Uterus (tissue), 3 donors: ENCODE measurements at regions not wholly inside any gene's neighbourhood (a gene's known extent, or its start where the extent isn't known, plus 50 kb on each side); places are given as distances from the start of the nearest gene placed in this dataset.
"Not testable (repeated sequence)": the region's sequence is repeated elsewhere in the genome, so short reads cannot be mapped to it uniquely, and the experiment has no call there.

Source experiments
- DNase-seq, 2 donors: peaks; one replicate each; pipeline ENCODE4 v3.0.0-alpha.2; 2019 to 2020
- H3K27ac ChIP-seq, 2 donors: fragments of 200-600 bp; sonication (generic); 1 replicate in 1 of 2; 2 replicates in 1 of 2; pipeline ENCODE4 v1.5.1; 2016 to 2018
- H3K27me3 ChIP-seq, 2 donors: fragments of 200-600 bp; sonication (generic); one replicate each; pipeline ENCODE4 v1.5.1; 2018 to 2019; ENCODE audit warnings: control low read depth in 1 of 2
- H3K36me3 ChIP-seq, 2 donors: fragments of 200-600 bp; sonication (generic); one replicate each; pipeline ENCODE4 v1.5.1; 2019; ENCODE audit warnings: control low read depth in 1 of 2
- H3K4me1 ChIP-seq, 2 donors: fragments of 200-600 bp; sonication (generic); one replicate each; pipeline ENCODE4 v1.5.1; 2018 to 2019; ENCODE audit warnings: control low read depth in 1 of 2
- H3K4me3 ChIP-seq, 2 donors: fragments of 200-600 bp; sonication (generic); 1 replicate in 1 of 2; 2 replicates in 1 of 2; pipeline ENCODE4 v1.5.1; 2018 to 2019; ENCODE audit warnings: mild to moderate bottlenecking in 1 of 2
- H3K9me3 ChIP-seq, 2 donors: fragments of 200-600 bp; sonication (generic); one replicate each; pipeline ENCODE4 v1.5.1; 2019; ENCODE audit warnings: control low read depth in 1 of 2
- POLR2A ChIP-seq, 2 donors: fragments of 450-650 bp; IDR thresholded peaks; one replicate each; pipeline ENCODE4 v1.6.1; 2016; ENCODE audit warnings: antibody characterized with exemption in 2 of 2, mild to moderate bottlenecking in 1 of 2, moderate library complexity in 1 of 2
- intact Hi-C: fragments of 100-400 bp; cut with DNase I; formaldehyde crosslinking; loops from one replicate; pipeline ENCODE4 v1.15.1; 2023; ENCODE audit warnings: low total_unique reads
- TF ChIP-seq, protein P1 (sequence below), 4 experiments: fragments of 200-600 bp in 2 of 4; fragments of 450-650 bp in 2 of 4; sonication (generic) in 2 of 4; IDR thresholded peaks; one replicate each; pipeline ENCODE4 v1.5.1; 2016 to 2019; ENCODE audit warnings: antibody characterized with exemption in 4 of 4, mild to moderate bottlenecking in 2 of 4, moderate library complexity in 1 of 4
- donor health status: DM: yes; HTN: yes; CAD: no.

DNA sequence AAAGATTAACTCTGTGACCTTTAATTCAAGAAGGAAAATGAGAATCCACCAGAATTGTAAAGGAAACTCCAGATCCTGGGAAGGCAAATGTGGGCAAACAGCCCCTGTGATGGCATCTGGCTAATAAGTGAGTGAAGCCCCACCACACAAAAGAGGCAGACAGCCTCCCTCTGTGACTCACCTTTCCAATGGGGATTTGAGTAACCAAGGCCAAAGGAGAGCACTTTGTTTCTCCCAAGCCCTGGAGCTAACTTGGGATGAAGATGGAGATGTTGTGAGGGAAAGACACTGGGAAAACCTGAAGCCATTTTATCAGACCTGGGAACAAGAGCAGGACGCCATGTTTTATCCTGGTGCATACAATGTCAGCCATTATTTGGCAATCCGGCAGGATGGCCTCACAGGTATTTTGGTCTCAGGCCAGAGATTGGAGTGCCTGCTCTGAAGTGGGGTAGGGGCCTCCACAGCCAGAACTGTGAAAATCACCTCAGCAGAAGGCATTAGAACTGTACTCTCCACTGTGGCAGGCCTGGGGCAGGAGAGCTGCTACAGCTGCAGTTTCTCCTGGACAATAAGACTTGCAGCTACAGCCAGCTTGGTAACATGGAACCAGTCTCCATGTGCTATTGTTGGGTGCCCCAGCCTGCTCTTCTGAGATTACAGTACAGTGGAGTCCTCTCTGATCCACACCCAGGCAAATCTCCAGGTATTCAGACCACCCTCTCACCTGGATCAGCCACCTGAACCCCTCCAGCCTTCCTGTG is 96.6 kb upstream of the PCED1B start:
- intact Hi-C loops, result no loop called here

DNA sequence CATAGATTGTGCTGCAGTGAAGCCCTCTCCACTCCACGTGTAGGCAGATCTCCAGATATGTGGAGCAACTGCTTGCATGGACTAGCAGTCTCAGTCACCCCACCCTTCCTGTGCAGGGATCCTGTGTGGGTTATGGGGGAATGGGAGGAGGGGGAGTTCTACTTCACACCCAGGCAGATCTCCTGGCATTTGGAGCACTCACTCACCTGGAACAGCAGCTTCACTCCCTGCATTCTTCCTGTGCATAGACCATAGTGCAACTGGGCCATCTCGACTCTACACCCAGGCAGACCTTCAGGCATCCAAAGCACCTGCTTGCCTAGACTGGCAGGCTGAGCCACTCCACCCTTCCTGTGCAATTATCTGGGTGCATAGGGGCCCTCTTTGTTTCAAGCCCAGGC is 96.0 kb upstream of the PCED1B start:
- Histone ChIP-seq H3K27ac (no peak overlapping the region), H3K36me3 (no peaks in the 10 kb centered on the region), H3K9me3 (no peaks in the 10 kb centered on the region), H3K4me1 (no peaks in the 10 kb centered on the region), H3K27me3 (no peaks in the 10 kb centered on the region), H3K4me3 (no peak overlapping the region)
- intact Hi-C loops, result no loop called here
- DNase-seq, result no peak
- TF ChIP-seq, protein P1, sequence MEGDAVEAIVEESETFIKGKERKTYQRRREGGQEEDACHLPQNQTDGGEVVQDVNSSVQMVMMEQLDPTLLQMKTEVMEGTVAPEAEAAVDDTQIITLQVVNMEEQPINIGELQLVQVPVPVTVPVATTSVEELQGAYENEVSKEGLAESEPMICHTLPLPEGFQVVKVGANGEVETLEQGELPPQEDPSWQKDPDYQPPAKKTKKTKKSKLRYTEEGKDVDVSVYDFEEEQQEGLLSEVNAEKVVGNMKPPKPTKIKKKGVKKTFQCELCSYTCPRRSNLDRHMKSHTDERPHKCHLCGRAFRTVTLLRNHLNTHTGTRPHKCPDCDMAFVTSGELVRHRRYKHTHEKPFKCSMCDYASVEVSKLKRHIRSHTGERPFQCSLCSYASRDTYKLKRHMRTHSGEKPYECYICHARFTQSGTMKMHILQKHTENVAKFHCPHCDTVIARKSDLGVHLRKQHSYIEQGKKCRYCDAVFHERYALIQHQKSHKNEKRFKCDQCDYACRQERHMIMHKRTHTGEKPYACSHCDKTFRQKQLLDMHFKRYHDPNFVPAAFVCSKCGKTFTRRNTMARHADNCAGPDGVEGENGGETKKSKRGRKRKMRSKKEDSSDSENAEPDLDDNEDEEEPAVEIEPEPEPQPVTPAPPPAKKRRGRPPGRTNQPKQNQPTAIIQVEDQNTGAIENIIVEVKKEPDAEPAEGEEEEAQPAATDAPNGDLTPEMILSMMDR (IDR thresholded peaks at IDR 0.05), result no peak
- no peak for TF ChIP-seq POLR2A (IDR thresholded peaks at IDR 0.05)

More for the DNA sequence above, 96.6 kb upstream of the PCED1B start:
- DNase-seq, result no peak
- no peaks in the 10 kb centered on the region for H3K36me3 ChIP-seq
- H3K4me1 ChIP-seq, result no peaks in the 10 kb centered on the region
- H3K27me3 ChIP-seq, result no peaks in the 10 kb centered on the region
- TF ChIP-seq POLR2A (IDR thresholded peaks at IDR 0.05), result no peak
- TF ChIP-seq, protein P1 (IDR thresholded peaks at IDR 0.05), result no peak
- no peak overlapping the region for H3K4me3 ChIP-seq
- H3K27ac ChIP-seq, result no peak overlapping the region
- H3K9me3 ChIP-seq, result no peaks in the 10 kb centered on the region

DNA sequence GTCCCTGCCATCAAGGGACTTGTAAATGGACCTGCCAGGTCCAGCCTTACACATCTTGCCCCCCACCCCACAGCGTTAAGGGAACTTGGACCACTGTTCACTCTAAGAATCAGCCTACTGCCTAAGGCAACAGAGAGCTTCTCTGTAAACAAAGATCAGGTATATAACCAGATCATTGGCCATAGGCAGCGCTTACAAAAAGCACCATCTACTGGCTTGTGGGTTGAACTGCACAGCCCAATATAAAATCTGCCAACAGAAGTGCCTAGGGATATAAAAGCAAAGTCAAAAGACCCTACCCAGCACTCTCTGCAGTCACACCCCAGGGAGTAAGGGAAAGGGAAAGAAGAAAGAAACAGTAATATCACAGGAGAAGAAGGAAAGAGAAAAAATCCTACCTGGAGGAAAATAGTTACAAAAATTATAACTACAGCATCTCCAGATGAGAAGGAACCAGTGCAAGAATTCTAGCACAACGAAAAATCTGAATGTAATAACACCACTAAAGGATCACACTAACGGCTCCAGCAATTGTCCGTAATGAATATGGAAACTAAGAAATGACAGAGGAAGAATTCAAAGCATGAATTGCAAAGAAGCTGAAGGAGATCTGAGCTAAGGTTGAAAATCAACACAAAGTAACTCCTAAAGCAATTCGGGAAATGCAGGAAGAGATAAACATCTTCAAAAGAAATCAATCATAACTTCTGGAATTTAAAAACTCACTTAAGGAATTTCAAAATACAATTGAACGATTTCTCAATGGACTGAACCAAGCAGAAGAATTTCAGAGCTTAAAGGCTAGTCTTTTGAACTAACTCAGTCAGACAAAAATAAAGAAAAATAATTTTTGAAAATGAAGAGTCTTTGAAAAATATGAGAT is 95.2 kb upstream of the PCED1B start:
- no peaks in the 10 kb centered on the region for H3K36me3 ChIP-seq
- no peak overlapping the region for H3K4me3 ChIP-seq
- intact Hi-C loops, result no loop called here
- DNase-seq, result no peak
- H3K9me3 ChIP-seq, result no peaks in the 10 kb centered on the region
- TF ChIP-seq, protein P1 (IDR thresholded peaks at IDR 0.05), result peak; percentile 51 to 74 (median 58)
- no peak for TF ChIP-seq POLR2A (IDR thresholded peaks at IDR 0.05)
- no peak overlapping the region for H3K27ac ChIP-seq
- H3K27me3 ChIP-seq, result no peaks in the 10 kb centered on the region
- H3K4me1 ChIP-seq, result no peaks in the 10 kb centered on the region

DNA sequence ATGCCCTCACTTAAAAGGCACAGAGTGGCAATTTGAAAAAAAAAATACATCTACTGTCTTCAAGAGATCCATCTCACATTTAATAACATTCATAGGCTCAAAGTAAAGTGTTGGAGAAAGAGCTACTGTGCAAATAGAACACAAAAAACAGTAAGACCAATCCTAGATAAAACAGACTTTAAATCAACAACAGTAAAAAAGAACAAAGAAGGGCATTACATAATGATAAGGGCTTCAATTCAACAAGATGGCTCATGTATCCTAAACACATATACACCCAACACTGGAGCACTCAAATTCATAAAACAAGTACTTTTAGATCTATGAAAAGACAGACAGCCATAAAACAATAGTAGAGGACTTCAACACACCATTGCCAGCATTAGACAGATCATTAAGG is 93.6 kb upstream of the PCED1B start:
- TF ChIP-seq, protein P1 (IDR thresholded peaks at IDR 0.05), result no peak
- no peak overlapping the region for H3K27ac ChIP-seq
- H3K4me1 ChIP-seq, result no peaks in the 10 kb centered on the region
- H3K36me3 ChIP-seq, result no peaks in the 10 kb centered on the region
- H3K27me3 ChIP-seq, result no peaks in the 10 kb centered on the region
- intact Hi-C loops, result no loop called here
- H3K9me3 ChIP-seq, result no peaks in the 10 kb centered on the region
- H3K4me3 ChIP-seq, result no peak overlapping the region
- no peak for DNase-seq

DNA sequence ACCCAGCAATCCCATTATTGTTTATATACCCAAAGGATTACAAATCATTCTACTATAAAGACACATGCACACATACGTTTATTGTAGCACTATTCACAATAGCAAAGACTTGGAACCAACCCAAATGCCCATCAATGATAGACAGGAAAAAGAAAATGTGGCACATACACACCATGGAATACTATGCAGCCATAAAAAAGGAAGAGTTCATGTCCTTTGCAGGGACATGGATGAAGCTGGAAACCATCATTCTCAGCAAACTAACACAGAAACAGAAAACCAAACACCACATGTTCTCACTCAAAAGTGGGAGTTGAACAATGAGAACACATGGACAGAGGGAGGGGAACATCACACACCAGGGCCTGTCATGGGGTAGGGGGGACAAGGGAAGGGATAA is 91.3 kb upstream of the PCED1B start:
- intact Hi-C loops, H3K4me1 ChIP-seq, H3K4me3 ChIP-seq, H3K9me3 ChIP-seq, H3K36me3 ChIP-seq, DNase-seq, H3K27me3 ChIP-seq, H3K27ac ChIP-seq: not testable (repeated sequence)
